Middle frontal gyrus (tissue), 1 donor: ENCODE measurements at regions not wholly inside any gene's neighbourhood (a gene's known extent, or its start where the extent isn't known, plus 50 kb on each side); places are given as distances from the start of the nearest gene placed in this dataset.
"Not testable (repeated sequence)": the region's sequence is repeated elsewhere in the genome, so short reads cannot be mapped to it uniquely, and the experiment has no call there.

Experiments used
- DNase-seq: peaks from one replicate; pipeline ENCODE4 v3.0.0-alpha.2; 2015; ENCODE audit warnings: low spot score; ENCODE audit errors: extremely low spot score

- no peak for DNase-seq
Measured at GRCh38 chr5:167319243-167319642, 972.2 kb upstream of the WWC1 start.

DNA sequence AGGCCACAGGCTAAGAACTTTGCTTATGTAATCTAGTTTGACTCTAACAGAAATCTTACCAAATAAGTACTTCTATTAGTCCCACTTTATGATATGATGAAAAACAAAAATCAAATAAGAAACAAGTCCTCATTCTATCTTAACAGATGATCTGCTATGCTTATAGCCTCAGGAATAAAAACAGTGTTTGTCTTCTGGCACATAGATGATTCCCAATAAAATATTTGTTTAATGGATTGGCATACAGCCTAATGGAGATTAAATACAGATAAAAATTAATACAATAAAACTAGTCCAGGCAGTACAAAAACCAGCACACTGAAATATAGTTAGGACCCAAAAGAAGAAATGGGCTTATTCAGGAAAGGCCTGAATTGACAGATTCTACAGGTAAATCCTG is 971.4 kb upstream of the WWC1 start:
- no peak for DNase-seq

GRCh38 chr5:167332309-167332708 is 959.1 kb upstream of the WWC1 start:
- DNase-seq = no peak

- DNase-seq = no peak
Measured at GRCh38 chr5:167336161-167336560, 955.3 kb upstream of the WWC1 start.

DNA sequence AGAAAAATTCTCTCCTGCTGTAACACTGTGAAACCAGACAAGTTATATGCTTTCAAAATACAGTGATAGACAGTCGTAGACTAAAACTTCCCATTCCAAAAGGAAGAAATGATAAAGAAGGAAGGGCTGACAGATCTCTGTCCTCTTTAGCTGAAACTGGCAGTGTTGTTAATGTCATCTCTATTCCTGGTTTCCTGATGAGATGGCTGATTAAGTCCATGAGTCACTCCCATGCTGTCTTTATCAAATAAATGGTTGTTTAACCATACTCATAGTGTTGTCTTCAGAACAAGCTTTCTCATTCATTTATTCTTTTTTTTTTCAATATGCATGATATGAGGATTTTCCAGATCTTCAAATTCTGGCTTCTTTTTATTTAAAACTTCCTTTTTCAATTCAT is 952.2 kb upstream of the WWC1 start:
- DNase-seq = no peak

GRCh38 chr5:167346461-167346860 is 945.0 kb upstream of the WWC1 start:
- DNase-seq = no peak

DNA sequence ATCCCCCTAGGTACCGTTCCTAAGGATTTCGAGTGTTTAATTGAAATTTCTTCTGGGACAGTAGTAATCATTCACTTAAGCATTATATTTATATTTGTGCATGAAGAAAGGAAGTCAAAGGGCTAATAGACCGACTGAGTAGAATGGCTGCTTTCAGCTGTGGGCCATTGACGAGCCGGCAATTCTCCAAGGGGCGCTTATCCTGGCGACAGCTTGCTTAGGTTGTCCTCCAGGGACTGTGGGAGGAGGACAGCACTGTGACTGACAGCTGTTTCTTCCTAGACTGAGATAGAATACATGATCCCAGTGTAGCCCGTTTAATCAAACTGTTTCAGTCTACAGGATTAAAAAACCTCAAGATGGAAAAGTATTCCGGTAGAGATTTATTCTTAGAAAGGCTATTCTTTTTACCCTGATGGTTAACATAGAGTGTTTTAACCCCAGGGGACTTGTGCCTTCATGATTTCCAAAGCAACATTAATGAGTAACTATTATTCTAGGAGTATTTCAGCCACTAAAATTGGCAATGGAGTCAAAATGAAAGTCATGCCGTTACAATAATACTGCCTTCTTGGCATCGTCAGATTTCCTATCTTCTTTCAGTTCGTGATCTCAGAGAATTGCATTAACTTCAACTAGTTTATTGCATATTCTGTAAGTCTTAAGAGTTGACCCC is 943.1 kb upstream of the WWC1 start:
- DNase-seq = no peak

DNA sequence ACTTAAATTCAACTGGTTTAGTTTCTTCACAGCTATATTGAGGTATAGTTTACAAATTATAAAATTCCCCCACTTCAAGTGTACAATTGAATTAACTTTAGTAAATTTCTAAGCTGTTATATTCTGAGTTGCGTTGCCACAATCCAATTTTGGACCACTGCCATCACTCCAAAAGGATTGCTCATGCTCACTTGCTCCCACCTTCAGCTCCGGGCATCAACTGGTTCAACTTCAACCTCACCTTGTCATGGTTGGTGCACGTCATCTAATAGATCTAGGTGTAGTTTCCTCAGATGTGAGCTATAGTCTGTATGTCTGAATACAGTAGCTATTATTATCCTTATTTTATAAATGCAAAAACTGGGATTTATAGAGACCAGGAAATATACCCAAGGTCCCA is 942.5 kb upstream of the WWC1 start:
- no peak for DNase-seq

DNA sequence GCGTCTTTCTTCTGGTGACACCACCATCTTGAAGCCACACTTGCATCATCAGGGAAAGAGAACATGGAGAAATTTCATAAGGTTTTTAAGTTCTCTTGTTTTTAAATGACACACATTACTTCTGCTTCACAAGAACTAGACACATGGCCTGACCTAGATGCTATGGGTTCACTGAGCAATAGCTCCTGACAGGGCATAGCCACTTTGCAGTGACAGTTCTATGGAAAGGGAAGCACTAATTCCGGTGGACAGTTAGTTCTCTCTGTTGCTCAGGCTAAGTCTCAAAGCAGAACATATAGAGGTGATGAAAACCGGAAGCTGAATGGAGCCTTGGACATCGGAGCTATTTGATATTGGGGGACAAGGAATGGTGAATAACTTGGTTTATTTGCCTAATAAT is 940.1 kb upstream of the WWC1 start:
- no peak for DNase-seq

DNA sequence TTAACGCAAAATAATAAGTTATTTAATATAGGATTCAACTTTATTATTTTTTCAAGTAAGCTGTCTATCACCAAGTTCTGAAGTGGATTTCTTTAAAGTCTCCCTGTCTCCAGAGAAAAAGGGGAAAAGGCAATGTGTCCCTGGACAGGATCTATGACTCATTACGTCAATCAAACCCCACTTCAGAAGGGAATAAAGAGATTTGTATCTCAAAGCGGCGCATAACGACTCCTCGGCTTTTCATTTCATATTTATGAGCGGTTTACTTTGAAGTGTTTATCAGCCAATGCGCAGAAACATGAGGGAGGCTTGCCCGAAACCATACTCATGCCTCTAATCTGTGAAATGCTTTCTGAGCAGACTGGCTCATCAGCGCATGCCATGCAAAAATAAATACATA is 938.6 kb upstream of the WWC1 start:
- DNase-seq = no peak

GRCh38 chr5:167355346-167355745 is 936.1 kb upstream of the WWC1 start:
- no peak for DNase-seq

DNA sequence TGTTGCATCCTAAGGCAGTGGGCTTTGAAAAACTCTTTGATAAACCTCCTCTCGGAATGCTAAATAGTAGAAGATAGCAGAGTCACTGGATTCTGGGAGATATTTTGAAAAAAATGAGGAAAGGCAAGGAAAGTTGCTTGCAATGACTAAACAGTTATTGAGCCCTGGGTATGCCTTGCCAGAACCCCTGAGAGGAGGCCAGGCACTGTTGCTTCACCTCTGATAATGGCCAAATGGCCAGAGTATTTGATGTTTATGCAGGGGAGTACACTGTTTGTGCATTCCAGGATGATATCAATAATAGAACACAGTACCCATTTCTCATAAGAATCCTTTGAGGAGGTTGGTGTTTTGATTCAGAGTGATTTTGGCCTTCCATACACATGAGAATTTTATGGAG is 935.1 kb upstream of the WWC1 start:
- DNase-seq = no peak

- DNase-seq = no peak
Measured at GRCh38 chr5:167358868-167359492, 932.5 kb upstream of the WWC1 start.

GRCh38 chr5:167361795-167362194 is 929.6 kb upstream of the WWC1 start:
- DNase-seq = no peak

DNA sequence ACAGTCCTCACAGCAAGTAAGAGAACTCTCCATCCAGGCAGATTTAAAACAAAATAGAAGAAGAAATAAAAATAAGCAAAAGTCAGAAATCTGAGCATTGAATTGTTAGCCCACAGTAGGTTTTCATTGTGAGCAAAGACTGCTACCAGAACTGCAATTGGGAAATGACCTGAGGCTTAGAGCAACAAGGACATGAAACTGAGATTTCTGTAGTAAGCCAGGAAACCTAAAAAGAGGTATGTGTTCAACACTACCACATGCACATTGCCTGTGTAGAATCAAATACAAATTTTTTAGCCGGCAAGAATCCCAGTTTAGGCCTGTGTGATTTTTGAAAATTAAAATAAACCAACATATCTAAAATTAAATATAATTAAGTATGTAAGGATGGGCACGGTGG is 928.4 kb upstream of the WWC1 start:
- no peak for DNase-seq

DNA sequence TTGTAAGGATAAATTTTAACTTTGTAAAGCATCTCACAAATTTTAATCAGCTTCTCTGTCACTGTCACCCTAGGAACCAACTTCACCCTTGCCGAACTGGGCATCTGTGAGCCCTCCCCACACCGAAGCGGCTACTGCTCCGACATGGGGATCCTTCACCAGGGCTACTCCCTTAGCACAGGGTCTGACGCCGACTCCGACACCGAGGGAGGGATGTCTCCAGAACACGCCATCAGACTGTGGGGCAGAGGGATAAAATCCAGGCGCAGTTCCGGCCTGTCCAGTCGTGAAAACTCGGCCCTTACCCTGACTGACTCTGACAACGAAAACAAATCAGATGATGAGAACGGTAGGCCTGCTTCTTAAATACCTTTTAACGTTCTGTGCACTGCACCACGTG is 916.3 kb upstream of the WWC1 start:
- no peak for DNase-seq

GRCh38 chr5:167378894-167379723 is 912.3 kb upstream of the WWC1 start:
- DNase-seq = no peak

DNA sequence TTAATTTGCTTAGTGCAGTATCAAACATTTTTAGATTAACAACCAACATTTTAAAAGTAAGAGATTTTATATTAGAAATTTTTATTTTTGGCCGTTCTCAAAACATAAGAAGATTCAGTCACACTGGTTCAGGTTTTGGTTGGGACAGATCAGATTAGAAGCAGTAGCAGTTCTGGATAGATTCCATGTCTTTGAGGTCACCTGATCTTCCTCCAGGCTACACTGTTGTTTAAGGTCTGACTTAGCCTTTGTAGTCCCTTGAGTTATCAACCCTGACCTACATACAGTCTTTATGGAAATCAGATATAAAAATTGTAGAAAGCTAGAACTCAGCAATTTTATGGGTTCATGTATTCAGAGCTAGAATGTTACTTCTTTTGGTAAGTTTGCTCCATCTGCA is 910.0 kb upstream of the WWC1 start:
- DNase-seq = no peak

DNA sequence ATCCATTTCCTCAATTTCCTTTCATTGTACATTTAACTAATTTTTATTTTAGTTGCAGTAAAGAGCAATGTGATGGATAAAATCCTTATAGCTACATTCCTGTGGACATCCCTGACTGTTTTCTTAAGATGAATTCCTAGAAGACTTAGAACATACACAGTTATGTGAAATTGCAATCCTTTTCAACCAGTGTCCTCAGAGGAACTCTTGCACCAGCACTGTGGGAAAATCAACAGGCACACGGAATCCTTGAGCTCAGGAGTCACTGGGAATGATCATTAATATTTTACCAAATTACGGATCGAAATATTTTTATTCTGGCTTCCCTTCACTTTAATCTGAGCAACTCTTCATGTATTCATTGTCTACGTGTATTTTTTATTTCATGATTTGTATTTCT is 901.9 kb upstream of the WWC1 start:
- no peak for DNase-seq

DNA sequence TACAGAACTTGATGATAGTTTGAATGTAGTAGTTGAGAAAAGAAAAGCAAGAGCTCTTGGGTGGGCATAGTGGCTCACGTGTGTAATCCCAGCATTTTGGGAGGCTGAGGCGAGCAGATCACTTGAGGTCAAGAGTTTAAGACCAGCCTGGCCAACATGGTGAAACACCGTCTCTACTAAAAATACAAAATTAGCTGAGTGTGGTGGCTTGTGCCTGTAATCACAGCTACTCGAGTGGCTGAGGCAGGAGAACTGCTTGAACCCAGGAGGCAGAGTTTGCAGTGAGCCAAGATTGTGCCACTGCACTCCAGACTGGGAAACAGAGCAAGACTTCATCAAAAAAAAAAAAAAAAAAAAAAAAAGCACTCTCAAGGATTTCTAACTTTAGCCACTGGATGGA is 900.2 kb upstream of the WWC1 start:
- not testable (repeated sequence) for DNase-seq

GRCh38 chr5:167392240-167392639 is 899.2 kb upstream of the WWC1 start:
- no peak for DNase-seq

GRCh38 chr5:167393358-167393757 is 898.1 kb upstream of the WWC1 start:
- no peak for DNase-seq

DNA sequence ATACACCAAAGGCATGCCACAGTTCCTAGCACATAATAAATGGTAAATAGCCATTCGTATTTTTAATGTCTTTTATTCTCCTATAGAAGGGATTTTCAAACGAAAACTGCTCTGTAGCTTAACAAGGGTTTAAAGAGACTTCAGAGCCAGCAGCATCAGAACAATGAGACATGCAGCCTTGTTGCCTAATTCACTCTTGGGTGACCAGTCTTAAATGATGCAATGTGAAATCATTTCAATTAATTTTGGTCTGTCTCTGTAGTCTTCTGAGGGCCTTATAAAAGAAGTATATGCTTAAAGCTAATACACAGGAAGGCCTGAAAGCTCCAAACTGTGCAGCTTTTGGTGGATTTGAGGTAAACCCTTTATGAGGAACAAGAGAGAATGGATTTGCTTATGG is 888.8 kb upstream of the WWC1 start:
- no peak for DNase-seq
